GM21723 (cell line): ENCODE measurements at regions not wholly inside any gene's neighbourhood (a gene's known extent, or its start where the extent isn't known, plus 50 kb on each side); places are given as distances from the start of the nearest gene placed in this dataset.
"Not testable (repeated sequence)": the region's sequence is repeated elsewhere in the genome, so short reads cannot be mapped to it uniquely, and the experiment has no call there.

Experiments used
- ATAC-seq: cut with Tn5 transposase; IDR thresholded peaks from one replicate; pipeline ENCODE4 v1.9.1; 2021; ENCODE audit warnings: mild to moderate bottlenecking, moderate library complexity; ENCODE audit not compliant: unreplicated experiment

DNA sequence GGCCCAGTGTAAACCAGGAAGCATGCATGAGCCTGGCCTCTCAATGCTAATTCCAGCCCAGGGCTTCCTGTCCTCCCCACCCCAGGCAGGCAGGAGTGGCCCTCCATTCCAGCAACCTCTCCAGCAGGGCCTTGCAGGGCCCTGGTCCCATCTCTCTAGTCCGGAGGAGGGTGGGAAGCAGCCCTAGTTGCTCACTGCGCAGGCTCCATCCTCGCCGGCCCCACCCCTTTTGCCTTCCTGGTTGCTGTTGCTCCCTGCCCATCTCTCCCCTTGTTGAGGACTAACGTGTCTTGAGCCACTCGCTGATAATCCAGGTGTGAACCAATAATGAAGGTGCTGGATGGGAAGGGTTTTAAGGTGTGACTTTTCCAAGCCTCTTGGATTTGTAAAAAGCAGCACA, 161.2 kb upstream of the BCOR start:
- no peak for ATAC-seq

DNA sequence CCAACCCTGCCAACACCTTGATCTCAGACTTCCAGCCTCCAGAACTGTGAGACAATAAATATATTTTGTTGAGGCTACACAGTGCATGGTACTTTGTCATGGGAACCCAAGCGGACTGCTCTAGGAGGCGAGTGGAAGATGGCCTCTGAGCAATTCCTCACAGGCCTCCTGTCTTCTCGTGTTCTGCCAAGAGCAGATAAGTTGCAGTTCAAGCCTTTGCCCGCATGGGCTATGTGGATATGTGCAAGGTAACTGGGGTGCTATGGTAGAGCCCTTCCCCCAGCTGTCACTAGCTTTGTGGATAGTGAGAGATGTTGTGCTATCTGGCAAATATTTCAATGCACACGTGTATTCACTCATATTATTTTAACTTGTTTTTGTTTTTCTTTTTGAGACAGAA, 156.0 kb upstream of the BCOR start:
- ATAC-seq, result no peak

DNA sequence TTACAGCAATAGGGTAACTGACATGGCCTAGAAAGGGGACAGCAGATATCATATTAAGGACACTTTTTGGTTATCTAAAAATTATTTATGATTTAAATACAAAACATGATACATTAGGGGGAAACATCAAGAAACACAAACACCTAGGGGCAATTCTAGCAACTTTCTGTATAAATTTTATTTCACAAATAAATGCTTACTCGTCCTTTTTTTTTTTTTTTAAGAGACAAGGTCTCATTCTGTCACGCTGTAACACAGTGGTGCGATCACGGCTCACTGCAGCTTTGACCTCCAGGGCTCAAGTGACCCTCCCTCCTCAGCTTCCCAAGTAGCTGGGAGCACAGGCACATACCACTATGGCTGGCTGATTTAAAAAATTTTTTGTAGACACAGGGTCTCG, 151.8 kb upstream of the BCOR start:
- no peak for ATAC-seq

DNA sequence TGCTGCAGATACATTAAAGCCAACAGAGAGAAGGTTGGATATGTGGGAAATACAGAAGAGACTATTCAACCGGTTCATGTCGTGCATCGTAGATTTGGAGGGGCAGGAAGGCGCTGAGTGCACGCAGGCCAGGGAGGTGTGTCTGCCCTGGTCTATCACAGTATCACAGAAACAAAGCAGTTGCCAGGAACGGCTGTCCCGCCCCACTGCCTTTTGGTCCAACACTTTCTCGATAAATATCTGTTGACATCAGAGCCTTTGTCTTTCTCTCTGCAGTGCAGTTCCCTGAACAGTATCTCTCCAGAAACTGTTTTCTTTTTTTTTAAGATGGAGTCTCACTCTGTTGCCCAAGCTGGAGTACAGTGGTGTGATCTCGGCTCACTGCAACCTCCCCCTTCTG, 151.1 kb upstream of the BCOR start:
- no peak for ATAC-seq

DNA sequence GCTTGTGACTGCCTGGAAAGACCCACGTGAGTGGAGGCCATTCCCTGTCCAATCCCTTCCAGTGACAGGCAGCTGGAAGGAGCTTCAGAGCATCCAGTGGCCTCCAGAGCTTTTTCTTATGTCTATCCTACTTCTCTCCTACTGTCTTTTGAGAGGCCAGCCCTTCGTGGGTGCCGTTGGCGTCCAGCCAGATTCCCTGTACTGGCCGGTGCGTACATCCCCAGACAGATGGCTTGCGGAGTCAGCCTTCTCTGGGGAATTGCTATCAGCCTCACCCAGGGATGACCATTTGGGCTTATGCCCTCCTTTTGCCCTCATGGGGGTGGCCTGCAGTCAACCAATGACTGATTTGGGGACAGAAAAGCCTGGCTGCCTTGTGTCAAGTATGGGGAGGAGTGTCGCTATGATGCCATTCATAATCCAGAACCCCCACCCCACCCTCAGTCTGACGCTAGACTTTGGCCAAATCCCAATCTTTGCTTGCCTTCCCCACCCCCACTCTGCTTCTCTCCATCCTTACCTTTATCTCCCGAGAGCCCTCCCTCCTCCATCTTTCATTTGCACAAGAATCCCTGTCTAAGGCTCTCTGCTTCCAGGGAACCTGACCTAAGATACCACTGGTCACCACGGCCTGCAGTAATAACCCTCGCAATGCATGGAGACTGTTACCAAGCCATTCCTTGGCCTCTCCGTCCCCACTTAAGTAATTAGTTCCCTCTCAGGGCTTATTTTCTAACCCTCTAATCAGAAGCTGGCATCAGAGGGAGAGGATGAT, 150.3 kb upstream of the BCOR start:
- no peak for ATAC-seq

DNA sequence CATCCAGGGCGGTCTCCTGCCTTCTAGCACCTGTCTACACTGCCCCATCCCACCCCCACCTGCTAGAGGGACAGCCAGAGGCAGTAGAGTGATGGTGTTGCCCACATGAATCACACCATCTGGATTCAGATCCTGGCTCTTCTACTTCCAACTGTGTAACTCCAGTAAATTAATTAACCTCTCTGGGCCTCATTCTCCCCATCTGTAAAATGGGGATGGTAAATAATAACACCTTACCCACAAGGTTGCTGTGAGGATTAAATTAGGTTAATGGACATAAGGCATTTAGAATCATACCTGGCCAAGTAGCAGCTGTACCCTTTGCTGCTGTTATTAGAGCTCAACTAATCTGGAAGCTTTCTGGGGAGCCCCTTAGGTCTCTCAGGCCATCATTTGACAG, 149.6 kb upstream of the BCOR start:
- ATAC-seq, result no peak

DNA sequence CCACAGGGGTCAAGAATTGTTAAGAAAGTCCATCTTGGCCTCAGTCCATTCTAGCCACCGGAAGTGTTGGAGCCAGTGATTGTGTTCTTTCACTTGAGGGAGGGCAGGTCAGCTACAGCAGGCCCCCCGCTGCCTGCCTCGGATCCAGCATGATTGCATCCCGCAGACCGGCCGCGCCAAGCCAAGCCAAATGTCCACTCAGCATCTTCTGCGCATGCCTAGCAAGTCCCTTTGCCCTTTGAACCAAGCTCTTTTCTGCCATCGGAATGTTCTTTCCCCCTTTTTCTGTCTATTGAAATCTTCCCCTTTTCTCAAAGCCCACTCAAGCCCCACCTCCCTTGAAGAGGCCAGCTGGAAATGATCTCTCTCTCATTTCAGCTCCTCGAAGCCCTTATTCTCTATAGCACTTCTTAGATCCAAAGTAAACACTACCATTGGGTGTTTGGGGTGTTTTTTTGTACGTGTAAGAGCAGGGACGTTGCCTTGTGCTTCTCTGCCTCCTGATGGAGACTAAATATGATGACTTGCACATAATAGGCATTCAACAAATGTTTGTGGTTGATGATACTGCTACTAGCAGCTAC, 147.8 kb upstream of the BCOR start:
- no peak for ATAC-seq

DNA sequence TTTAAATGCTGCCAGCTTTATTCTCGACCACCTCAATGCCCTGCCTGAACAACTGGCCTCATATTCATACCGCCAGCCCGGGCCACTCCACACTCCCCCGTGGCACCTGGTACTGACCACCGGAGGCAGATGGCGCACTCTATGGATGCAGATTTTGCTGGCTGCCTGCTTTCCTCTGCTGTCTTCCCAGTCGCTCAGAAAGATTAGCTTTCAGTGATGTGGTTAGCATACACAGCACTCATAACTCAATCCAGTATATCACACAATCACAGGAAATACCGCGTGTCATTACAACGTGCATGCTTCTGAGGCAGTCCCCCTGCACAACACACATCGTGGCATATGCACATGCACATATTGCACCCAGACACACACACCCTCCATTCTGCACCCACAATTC, 147.2 kb upstream of the BCOR start:
- no peak for ATAC-seq

DNA sequence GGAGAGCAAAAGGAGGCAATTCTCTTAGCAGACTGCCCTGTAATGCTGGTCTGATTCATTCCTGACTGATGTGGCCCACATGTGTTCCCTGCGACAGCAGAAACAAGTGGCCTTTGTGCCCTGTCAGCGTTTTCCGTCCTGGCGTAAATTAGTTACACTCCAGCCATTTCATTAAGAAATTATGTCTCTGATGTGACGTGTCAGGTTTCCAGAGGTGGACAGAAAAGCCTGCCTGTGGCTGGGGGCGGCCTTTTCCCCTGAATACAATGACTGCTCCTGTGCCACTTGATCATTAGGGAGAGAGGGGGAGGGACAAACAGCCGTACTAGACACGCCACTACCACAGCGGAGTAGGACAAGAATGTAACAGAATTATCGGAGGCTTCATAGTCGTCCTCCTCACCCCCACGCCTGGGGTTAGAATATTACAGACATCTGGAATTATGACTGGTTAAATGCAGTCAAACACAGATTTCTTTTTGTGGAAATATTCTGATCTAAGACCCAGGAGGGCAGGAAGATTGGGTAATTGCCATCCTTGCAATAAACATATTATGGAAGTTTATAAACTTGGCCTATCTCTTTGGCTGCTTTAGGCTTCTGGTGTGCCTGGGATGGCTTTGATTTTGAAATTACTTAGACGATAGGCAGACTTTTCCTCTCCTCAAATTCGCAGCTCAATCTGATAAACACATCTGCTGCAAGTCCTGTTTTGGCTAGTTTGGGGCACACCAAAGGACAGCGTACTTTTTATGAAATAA, 146.2 kb upstream of the BCOR start:
- no peak for ATAC-seq

DNA sequence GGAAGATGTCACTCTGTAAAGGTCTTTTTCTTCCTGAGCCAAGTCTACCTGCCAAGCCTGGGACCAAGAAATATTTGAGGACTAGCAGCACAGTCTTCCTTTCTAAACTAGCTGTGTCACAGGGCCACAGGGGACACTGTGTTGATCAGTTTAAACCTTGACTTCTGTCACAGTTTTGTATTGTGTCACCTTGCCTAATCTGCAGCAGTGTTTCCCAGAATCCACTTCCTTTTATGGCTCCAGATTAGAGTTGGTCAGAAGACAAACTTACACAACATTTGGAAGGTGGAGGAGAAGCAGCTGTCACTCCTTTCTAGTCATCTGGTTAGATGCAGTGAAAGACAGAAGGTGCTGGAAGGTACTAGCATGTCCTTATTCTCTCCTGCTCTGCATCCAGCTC, 143.1 kb upstream of the BCOR start:
- ATAC-seq, result no peak

DNA sequence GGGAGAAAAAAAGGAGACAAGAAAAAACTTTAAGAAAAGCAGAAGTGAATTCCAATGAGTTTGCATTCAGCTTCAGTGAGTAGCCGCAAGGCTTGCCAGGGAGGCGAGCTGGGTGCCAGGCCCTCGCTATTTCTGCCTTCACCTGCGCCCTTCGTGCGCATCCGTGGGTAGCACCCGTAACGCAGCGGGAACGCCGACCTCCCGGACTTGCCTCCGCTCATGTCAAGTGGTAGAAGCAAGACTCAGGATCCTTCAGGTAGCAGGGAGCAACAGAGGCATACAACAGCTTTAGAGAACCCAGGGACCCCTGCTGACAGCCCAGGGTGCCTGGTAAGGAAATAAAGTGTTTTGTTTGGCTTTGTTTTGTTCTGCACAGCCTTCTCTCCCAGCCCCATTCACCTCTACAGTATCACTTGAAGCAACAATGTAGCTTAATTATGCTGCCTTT, 140.0 kb upstream of the BCOR start:
- ATAC-seq, result no peak

DNA sequence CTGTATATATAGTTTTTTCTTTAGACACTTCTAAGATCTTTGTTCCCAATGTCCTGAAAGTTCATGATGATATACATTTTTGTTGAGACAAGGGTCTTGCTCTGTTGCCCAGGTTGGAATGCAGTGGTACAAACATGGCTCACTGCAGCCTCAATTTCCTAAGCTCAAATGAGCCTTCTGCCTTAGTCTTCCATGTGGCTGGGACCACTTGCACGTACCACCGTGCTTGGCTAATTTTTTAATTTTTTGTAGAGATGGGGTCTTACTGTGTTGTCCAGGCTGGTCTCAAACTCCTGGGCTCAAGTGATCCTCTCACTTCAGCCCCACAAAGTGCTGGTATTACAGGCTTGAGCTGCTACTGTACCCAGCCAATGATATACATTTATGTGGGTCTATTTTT, 132.9 kb upstream of the BCOR start:
- ATAC-seq, result no peak

DNA sequence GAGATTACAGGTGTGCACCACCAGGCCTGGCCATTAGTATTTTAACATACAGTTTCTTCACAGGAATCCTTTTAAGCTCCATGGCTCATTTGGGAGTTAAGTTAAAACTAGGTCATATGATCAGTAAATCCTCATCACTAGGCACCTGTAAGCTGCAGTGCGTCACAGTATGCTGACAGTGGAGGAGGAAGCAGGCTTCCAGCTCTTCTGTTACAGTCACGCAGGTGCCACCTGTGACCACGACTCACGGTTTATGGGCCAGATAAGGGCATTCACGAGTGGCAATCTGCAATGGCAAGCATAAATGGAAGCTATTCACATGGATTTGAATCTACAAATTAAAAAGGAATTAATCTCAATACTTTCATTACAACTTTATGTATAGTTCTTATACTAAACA, 129.4 kb upstream of the BCOR start:
- ATAC-seq, result no peak

DNA sequence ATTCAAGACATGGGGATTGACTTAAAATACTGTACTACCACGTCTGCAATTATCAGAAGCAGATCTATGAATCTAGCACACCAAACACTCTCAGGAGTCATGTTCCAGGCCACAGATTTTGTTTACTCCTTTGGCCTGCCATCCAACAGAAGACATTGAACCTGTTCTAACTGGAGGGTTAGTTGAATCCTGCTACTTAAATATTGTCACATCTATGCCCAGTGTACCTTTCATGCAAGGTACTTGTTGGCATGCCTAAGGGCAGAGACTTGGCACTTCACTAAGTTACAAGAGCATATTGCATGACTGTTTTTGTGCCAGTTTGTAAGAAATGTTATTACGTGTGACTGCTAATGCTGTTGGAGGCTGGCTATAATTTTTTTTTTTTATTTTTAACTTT, 126.9 kb upstream of the BCOR start:
- ATAC-seq, result no peak

DNA sequence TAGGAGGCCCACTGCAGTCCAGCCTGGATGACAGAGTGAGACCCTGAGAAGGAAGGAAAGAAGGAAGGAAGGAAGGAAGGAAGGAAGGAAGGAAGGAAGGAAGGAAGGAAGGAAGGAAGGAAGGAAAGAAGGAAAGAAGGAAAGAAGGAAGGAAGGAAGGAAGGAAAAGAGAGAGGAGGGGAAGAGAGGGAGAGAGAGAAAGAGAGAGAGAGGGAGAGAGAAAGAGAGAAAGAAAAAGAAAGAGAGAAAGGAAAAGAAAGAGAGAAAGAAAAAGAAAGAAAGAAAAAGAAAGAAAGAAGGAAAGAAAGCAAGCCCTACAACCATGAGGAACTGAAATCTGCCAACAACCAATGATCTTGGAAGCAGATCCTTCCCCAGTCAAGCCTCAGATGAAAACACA, 124.9 kb upstream of the BCOR start:
- not testable (repeated sequence) for ATAC-seq

DNA sequence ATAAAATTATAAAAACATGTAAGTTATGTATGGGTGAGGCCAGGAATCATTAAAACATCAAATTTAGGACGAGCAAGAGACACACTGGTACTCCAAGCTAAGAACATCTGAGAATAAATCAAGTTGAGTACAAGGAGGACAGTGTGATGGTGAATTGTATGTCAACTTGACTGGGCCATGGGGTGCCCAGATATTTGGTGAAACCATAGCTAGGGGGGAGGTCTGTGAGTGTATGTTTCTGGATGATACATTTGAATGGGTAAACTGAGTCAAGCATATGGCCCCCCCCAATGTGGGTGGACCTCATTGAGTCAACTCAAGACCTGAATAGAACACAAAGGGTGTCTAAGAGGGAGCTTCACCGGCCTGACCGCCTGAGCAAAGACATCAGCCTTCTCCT, 115.3 kb upstream of the BCOR start:
- no peak for ATAC-seq

DNA sequence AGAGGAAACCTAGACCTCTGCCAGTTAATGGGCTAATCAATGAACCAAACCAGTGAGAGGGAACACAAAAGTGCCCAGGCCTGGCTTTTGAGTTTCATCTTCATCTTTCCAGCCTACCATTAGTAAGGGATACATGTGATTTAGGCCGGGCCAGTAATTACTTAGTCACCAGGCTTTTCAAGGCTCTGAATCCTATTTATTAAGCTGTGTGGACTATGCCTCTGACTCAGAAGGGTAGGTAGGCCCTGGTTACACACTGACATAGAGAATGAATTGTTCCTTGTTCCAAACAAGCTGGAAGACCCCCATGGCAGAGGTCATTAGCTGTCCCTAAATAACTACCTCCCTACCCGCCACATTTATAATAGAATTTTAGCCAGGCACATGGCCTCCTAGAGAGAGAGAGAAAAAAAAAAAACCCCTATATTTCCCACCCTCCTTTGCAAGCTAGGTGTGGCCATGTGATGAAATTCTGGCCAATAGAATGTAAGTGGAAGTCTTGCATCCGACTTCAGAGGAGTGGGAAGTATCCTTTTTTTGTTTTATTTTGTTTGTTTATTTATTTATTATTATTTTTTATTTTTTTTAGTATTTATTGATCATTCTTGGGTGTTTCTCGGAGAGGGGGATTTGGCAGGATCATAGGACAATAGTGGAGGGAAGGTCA, 112.3 kb upstream of the BCOR start:
- no peak for ATAC-seq

DNA sequence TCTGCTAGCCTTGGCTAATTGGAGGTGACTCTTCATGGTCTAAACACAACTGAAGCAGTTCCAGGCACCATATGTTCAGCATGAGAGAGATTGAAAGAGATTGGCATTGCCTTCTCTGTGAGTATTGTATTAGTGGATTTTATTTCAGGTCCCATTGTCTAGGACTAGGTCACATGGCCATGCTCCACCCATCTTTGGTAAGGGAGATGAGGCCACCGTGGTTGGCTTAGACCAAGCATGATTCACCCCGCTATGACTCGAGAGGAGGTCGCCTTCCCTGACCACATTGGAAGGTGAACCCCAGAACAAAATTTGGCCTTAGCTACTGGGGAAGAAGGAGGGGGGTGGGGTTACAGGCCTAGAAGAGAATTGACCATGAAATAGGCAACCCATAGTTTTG, 109.9 kb upstream of the BCOR start:
- ATAC-seq, result no peak

DNA sequence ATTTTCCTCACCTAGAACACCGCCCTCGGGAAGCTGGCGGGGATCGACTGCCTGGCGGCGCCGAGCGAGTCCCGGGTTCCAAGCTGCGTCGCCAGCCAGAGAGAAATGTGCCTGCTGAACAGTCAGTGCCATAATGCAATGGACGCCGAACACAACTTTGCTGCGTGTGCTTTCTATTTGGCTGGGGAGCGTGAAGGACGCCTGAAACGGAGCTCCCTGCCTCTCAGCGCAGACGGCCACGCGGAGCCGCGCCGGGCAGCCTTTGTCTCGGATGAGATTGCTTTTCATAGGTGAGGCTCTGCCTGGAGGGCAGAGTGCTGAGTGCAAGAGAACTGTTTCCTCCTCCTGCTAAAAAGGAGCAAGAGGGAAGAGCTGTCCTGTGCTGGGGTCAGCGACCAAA, 107.7 kb upstream of the BCOR start:
- no peak for ATAC-seq

DNA sequence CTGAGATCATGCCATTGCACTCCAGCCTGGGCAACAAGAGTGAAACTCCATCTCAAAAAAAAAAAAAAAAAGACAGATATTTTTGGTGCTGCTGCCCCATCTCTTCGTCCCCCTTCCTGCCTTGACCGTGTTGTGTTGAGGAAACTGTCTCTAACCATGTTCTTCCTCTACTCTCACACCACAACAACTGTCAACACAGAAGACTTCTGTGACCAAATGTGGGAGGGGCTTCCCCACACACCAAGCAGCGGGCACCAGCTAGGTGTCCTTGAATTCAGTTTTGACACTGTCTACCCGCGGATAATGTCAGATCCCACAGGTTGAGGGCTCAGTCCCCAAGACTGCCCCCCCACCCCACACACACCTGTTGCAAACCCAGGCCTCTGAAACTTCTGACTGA, 104.7 kb upstream of the BCOR start:
- no peak for ATAC-seq

DNA sequence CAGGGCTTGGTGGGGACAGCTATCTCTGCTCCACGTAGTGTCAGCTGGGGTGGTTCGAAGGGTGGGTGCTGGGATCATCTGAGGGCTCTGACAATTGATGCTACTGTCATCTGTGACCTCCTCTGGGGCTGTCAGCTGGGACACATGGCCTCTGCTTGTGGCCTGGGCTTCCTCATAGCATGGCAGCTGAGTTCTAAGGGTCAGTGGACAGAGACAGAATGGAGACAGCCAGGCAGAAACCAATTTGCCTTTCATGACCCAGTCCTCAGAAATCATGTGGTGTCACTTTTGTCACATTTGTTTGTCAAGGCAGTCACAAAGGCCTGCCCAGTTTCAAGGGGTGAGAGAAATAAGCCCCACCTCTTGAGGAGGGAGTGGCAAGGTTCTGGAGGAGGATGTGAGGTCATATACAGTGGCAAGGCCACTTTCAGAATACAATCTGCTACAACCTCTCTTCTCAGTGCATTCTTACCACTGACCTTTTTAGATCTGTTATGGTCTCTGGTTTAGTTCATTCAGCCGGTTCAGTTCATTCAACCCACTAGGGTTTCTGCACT, 103.6 kb upstream of the BCOR start:
- peak; percentile 96 for ATAC-seq
